CD14-positive monocyte (primary cell): ENCODE measurements at regions not wholly inside any gene's neighbourhood (a gene's known extent, or its start where the extent isn't known, plus 50 kb on each side); places are given as distances from the start of the nearest gene placed in this dataset.

ENCODE experiments used
- DNase-seq, 3 donors: peaks; one replicate each; pipeline ENCODE4 v3.0.0-alpha.2; 2011 to 2022
- H2AFZ ChIP-seq: 2 replicates; pipeline ENCODE4 v1.6.0; 2012; ENCODE audit warnings: mild to moderate bottlenecking, low read depth, low read length, inconsistent platforms; ENCODE audit not compliant: insufficient read depth, poor library complexity, severe bottlenecking
- H3K27ac ChIP-seq, 2 donors: 1 replicate in 1 of 2; 2 replicates in 1 of 2; pipeline ENCODE4 v1.5.1; 2012 to 2013; ENCODE audit warnings: low read length in 2 of 2, control low read depth in 1 of 2, inconsistent platforms in 1 of 2, low read depth in 1 of 2, mild to moderate bottlenecking in 1 of 2
- H3K27me3 ChIP-seq, 2 donors: one replicate each; pipeline versions ENCODE4 v1.6.0 to v1.6.1; 2011 to 2013; ENCODE audit warnings: low read length in 2 of 2; ENCODE audit not compliant: control insufficient read depth in 2 of 2, insufficient read depth in 2 of 2
- H3K36me3 ChIP-seq, 2 donors: replicated peaks in 1 of 2; 1 replicate in 1 of 2; 2 replicates in 1 of 2; pipeline versions ENCODE4 v1.5.1 to v1.6.1; 2012 to 2013; ENCODE audit warnings: low read length in 2 of 2, control low read depth in 1 of 2, inconsistent platforms in 1 of 2, mild to moderate bottlenecking in 1 of 2; ENCODE audit not compliant: insufficient read depth in 2 of 2, control insufficient read depth in 1 of 2
- H3K4me1 ChIP-seq, 2 donors: 1 replicate in 1 of 2; 2 replicates in 1 of 2; pipeline versions ENCODE4 v1.5.1 to v1.6.1; 2012 to 2013; ENCODE audit warnings: low read length in 2 of 2, control low read depth in 1 of 2, inconsistent platforms in 1 of 2, mild to moderate bottlenecking in 1 of 2, moderate library complexity in 1 of 2; ENCODE audit not compliant: insufficient read depth in 2 of 2, control insufficient read depth in 1 of 2
- H3K4me2 ChIP-seq: replicated peaks from 2 replicates; pipeline ENCODE3; 2012; ENCODE audit warnings: low read length, moderate library complexity, mild to moderate bottlenecking; ENCODE audit not compliant: poor library complexity, severe bottlenecking; ENCODE audit errors: extremely low read depth
- H3K4me3 ChIP-seq, 3 experiments: fragments of 200-600 bp in 1 of 3; sonication (generic) in 1 of 3; replicated peaks in 1 of 3; 1 replicate in 2 of 3; 2 replicates in 1 of 3; pipeline ENCODE4 v1.5.1; 2011 to 2013; ENCODE audit warnings: low read length in 3 of 3, mild to moderate bottlenecking in 3 of 3, control low read depth in 2 of 3, low read depth in 2 of 3, inconsistent platforms in 1 of 3, moderate library complexity in 1 of 3
- H3K79me2 ChIP-seq: 2 replicates; pipeline ENCODE4 v1.6.0; 2012; ENCODE audit warnings: mild to moderate bottlenecking, control low read depth, inconsistent platforms, low read length, moderate library complexity; ENCODE audit not compliant: insufficient read depth
- H3K9ac ChIP-seq: 2 replicates; pipeline ENCODE4 v1.6.0; 2017; ENCODE audit warnings: low read length, mild to moderate bottlenecking; ENCODE audit not compliant: insufficient read depth, poor library complexity, severe bottlenecking
- H3K9me3 ChIP-seq, 2 donors: replicated peaks in 1 of 2; 1 replicate in 1 of 2; 2 replicates in 1 of 2; pipeline versions ENCODE4 v1.5.1 to v1.6.1; 2012 to 2013; ENCODE audit warnings: low read length in 2 of 2, control low read depth in 1 of 2; ENCODE audit not compliant: control insufficient read depth in 1 of 2, insufficient read depth in 1 of 2
- H4K20me1 ChIP-seq: 2 replicates; pipeline ENCODE4 v1.6.0; 2012; ENCODE audit warnings: mild to moderate bottlenecking, low read length, control low read depth, moderate library complexity; ENCODE audit not compliant: insufficient read depth
- H3K27ac Mint-ChIP-seq, 7 donors: one replicate each; pipeline ENCODE4 v1.8.0; 2020; ENCODE audit warnings: mild to moderate bottlenecking in 7 of 7, mixed read lengths in 7 of 7, moderate library complexity in 6 of 7, inconsistent platforms in 2 of 7
- H3K27me3 Mint-ChIP-seq, 3 donors: one replicate each; pipeline ENCODE4 v1.8.0; 2021 to 2022; ENCODE audit warnings: low read depth in 3 of 3, mild to moderate bottlenecking in 3 of 3, mixed read lengths in 3 of 3, moderate library complexity in 3 of 3, inconsistent platforms in 1 of 3
- H3K36me3 Mint-ChIP-seq, 2 donors: one replicate each; pipeline ENCODE4 v1.8.0; 2020; ENCODE audit warnings: mixed read lengths in 2 of 2, inconsistent platforms in 1 of 2, mild to moderate bottlenecking in 1 of 2
- H3K4me1 Mint-ChIP-seq: one replicate; pipeline ENCODE4 v1.8.0; 2020; ENCODE audit warnings: mild to moderate bottlenecking, mixed read lengths
- H3K4me3 Mint-ChIP-seq, 2 donors: one replicate each; pipeline ENCODE4 v1.8.0; 2020; ENCODE audit warnings: mild to moderate bottlenecking in 2 of 2, mixed read lengths in 2 of 2, moderate library complexity in 1 of 2
- H3K9me3 Mint-ChIP-seq, 7 donors: one replicate each; pipeline ENCODE4 v1.8.0; 2020 to 2022; ENCODE audit warnings: mixed read lengths in 7 of 7, mild to moderate bottlenecking in 6 of 7, moderate library complexity in 6 of 7, inconsistent platforms in 2 of 7
- CTCF ChIP-seq: fragments of 200-600 bp; IDR thresholded peaks from one replicate; pipeline ENCODE4 v1.8.0; 2022; ENCODE audit warnings: antibody characterized with exemption, mild to moderate bottlenecking
- WGBS: methylation state at CpG from one replicate; pipeline ENCODE4 v1.1.5; 2013; ENCODE audit warnings: missing lambda C conversion rate; ENCODE audit not compliant: insufficient coverage; 5-methylcytosine and 5-hydroxymethylcytosine counted together
- intact Hi-C, 2 donors: fragments of 100-400 bp; cut with micrococcal nuclease; formaldehyde crosslinking; loops; one replicate each; pipeline versions ENCODE4 v1.15.0 to v1.15.1; 2023

DNA sequence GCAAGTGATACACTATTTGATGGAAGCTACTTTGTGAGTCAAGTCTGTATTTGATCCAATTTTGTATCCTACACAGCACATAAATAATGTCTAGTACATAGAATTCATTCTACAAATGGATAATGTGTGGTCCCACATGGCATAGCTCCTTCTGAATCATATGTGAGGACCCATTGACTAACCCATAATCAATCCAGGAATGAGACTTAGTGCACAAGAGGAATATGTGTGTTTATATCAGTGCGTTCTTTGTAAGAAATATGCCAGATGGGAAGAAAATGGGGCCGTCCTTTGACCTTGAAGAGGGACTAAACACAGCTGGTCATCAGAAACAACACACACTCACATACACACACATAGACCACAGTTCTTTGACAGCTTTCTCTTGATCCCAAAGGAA lies 282.7 kb upstream of the SEMA6D start:
- Histone ChIP-seq H3K4me3 (no peak overlapping the region), H3K79me2 (no peaks in the 10 kb centered on the region), H3K4me1 (no peaks in the 10 kb centered on the region), H3K27ac (no peak overlapping the region), H4K20me1 (no peaks in the 10 kb centered on the region), H3K27me3 (no peaks in the 10 kb centered on the region), H3K9ac (no peak overlapping the region), H2AFZ (no peak overlapping the region), H3K36me3 (no peaks in the 10 kb centered on the region), H3K4me2 (no peak overlapping the region), H3K9me3 (no peaks in the 10 kb centered on the region)
- no peak for TF ChIP-seq CTCF
- no CpG with 5 or more reads among the region's 2 CpGs for WGBS
- intact Hi-C loops: no loop called here
- DNase-seq: no peak
- Mint-ChIP-seq H3K4me3 (no peak overlapping the region), H3K27ac (no peak overlapping the region), H3K9me3 (peaks cover 0 to 5% (median 2%) of the 10 kb centered on the region in 7 donors), H3K36me3 (no peaks in the 10 kb centered on the region), H3K27me3 (peaks cover 0 to 2% (median 1%) of the 10 kb centered on the region in 3 donors), H3K4me1 (no peaks in the 10 kb centered on the region)

GRCh38 chr15:47437491-47437890 lies 279.8 kb upstream of the SEMA6D start:
- H3K27me3 Mint-ChIP-seq: peaks cover 0 to 4% (median 3%) of the 10 kb centered on the region in 3 donors
- H4K20me1 ChIP-seq: no peaks in the 10 kb centered on the region
- no peak for TF ChIP-seq CTCF
- H3K9me3 ChIP-seq: no peaks in the 10 kb centered on the region
- H3K4me1 Mint-ChIP-seq: no peaks in the 10 kb centered on the region
- no peak overlapping the region for H3K4me3 Mint-ChIP-seq
- no peak overlapping the region for H3K27ac ChIP-seq
- H3K27ac Mint-ChIP-seq: no peak overlapping the region
- no peaks in the 10 kb centered on the region for H3K4me1 ChIP-seq
- DNase-seq: no peak
- peaks cover 0 to 2% (median 0%) of the 10 kb centered on the region in 7 donors for H3K9me3 Mint-ChIP-seq
- H3K9ac ChIP-seq: no peak overlapping the region
- H3K27me3 ChIP-seq: no peaks in the 10 kb centered on the region
- H3K36me3 ChIP-seq: no peaks in the 10 kb centered on the region
- H2AFZ ChIP-seq: no peak overlapping the region
- H3K4me2 ChIP-seq: no peak overlapping the region
- no peak overlapping the region for H3K4me3 ChIP-seq
- no peaks in the 10 kb centered on the region for H3K36me3 Mint-ChIP-seq
- H3K79me2 ChIP-seq: no peaks in the 10 kb centered on the region
- intact Hi-C loops: no loop called here
